M059J (cell line): ENCODE measurements at regions not wholly inside any gene's neighbourhood (a gene's known extent, or its start where the extent isn't known, plus 50 kb on each side); places are given as distances from the start of the nearest gene placed in this dataset.
"Not testable (repeated sequence)": the region's sequence is repeated elsewhere in the genome, so short reads cannot be mapped to it uniquely, and the experiment has no call there.

Experiments used
- DNase-seq: peaks from one replicate; pipeline ENCODE4 v3.0.0-alpha.2; 2012; ENCODE audit warnings: low read depth

DNA sequence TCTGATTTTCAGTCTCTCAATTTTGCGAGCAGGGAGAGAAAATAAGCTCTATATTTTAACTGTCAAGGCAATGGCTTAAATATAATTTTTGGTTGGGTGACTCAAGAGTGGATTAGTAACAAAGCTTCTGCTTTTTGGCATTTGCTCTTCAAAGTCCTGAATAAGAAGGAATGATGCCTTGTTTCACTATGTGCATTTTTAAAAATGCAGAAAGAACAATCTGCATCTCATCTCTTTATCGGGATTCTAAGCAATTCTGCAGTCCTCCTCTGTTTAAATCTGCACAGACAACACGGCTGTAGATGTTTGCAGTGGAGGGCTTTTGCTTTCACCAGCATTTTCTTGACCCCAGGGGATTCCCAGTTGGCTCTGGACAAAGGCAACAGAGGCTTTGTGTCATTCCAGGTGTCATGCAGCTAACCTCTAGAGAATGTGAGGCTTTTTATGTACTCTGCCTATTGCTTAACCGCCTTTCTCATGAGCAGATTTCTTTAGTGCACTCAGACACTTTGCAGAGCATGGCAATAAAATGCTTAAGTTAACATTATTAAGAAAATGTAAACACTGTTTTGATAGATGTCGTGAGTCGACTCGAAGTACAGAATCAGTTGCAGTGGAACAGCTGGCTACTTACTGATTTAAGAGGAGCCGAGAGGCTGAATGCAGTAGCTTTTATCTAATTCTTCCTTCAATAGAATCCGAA lies 783.2 kb upstream of the NEGR1 start:
- no peak for DNase-seq

DNA sequence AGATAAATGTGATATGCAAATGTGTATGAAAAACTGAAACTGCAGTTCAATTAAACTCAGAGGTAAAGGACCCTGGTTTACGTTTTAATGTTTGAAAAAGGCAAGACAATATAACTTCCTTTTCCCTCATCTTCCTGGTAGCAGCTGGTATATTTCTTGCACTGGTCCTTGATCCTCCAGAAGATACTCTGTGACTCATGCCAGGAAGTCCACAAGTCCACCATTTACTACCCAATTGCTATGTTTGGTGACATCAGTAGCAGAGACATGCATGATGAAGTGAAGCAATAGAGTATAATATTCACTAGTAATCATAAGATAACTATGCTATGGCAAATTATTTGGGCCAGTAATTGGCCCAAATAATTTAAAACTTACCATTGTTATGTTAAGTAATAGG lies 774.5 kb upstream of the NEGR1 start:
- DNase-seq = no peak

DNA sequence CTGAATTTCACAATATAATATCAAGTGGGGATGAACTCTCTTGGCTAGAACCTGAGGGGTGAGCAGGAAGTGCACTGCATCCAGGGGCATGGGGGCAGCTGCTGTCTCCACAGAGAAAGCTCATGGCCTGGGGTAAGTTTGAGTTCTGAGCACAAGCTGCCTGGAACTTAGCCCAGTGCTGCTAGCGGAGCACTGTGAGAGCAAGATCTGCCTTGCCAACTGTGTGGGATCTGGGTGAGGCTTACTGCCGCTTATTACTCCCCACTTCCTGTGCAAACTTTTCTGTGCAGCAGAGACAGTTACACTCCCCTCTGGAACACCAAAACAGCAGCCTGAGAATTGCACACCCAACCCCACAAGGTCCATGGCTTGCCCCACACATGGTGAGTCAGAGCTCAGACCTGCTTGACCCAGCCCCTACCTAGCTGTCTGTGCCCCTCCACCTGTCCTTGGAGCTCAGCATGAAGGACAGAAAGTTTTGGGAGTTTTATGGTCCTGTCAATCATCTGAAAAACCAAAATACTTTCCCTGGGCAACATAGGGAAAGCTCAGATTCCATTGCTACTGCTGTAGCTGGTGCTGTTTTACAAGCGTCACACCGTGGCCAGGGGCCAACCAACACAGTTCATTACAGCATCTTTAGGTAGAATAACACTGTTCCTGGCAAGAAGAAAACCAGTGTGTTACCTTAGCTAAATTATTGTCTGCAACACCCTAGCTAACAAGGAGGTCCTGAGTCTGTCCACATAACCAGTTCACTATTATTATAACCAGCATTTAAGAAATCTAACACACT lies 762.1 kb upstream of the NEGR1 start:
- no peak for DNase-seq

DNA sequence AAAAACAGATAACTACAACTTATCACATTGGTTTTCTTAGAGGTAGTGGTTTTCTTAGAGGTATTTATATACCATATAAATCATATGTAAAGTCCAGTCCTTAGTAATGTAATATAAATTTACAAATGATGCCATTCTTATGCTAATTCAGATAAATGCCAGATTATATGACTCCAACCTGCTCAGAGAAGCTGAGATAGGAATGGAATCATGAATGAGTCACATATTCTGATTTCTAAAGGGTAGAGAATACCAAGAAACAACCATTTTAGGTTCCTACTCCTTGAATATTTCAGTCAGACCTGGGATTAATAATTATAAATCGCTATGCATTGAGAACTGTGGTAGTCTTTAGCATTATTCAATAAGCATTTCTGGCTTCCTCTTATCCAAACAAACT lies 760.1 kb upstream of the NEGR1 start:
- no peak for DNase-seq

DNA sequence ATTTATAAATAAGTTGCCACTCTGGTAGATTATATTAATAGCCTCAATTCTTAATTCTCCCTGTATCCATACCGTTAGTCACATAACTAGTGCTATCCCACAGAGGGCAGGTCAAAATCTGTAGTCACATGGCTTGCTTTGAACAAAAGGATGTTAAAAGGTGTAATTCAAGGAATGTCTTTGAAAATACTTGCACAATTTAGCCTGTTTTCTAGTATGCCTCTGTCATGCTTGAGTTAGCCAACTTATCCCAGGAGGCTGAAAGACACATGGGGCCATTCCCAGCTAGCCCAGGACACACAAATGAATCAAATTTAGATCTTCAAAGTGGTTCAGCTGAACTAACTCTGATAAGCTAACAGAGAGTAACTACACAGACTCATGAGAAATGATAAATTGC lies 758.5 kb upstream of the NEGR1 start:
- DNase-seq = no peak

DNA sequence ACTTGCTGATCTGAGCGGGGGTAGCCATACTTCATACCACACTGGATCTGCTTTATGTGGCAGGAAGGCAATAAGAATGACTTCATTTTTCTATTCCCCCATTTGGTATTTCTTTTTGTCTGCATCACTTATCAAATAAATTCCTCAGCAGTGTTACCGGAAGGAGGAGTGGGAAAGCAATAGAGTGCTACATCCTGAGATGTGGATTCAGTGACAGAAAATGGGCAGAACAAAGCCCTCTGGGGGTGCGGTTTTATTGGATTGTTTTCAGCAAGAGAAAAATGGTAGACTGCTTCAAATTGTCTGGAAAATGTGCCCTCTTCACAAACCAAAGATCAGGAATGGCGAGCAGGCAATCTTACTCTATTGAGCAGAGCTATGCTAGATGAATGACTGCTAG lies 751.9 kb upstream of the NEGR1 start:
- DNase-seq = no peak

DNA sequence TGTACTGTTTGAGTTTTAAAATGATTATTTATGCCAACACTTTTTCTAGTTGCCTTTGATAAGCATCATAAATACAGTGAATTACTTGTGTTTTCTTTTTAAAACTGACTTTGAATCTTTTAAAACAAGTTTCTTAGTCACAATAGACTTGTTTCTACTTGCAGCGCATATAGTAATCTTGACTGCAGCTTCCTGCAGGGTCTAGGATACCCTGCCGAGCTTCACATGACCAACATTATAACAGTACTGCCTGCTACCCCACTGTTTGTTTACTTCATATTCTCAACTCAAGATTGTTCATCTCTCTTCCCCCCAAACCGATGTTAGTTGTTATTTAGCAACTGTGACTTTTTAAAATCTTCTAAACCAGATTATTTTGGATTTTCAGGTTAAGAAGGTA lies 751.3 kb upstream of the NEGR1 start:
- no peak for DNase-seq

DNA sequence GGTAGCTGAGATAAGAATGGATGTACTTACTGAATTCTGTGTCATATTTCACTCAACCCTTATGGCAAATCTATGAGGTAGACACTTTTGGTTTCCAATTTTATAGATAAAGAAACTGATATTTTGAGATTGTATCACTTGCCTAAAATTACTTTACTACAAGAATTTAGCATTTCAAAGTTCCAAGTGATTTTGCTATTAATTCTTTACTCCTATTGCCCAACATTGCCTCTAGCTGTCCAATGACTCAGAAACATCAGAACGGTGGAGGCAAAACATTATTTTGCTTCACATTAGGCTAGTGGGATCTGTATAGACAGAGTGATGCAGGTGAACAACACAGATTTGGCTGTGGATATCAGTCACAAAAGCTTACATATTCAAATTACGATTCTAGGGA lies 747.2 kb upstream of the NEGR1 start:
- no peak for DNase-seq

DNA sequence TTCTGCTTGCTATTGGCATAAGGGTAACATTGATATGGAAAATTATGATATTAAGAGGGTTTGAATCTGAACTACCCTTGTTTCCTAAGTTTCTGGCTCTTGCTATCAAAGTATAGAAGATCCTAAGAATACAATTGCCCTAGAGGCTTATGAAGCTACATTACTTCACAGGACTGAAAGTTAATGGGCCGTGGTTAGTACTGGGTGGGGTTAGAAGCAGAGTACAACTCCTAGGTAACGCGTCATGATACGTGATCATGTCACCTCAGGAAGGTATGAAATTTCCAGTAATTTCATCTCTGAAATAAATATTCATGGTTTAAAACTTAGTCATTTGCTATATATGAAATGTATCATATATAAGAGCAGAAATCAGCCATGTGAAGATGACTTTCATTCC lies 743.8 kb upstream of the NEGR1 start:
- no peak for DNase-seq

DNA sequence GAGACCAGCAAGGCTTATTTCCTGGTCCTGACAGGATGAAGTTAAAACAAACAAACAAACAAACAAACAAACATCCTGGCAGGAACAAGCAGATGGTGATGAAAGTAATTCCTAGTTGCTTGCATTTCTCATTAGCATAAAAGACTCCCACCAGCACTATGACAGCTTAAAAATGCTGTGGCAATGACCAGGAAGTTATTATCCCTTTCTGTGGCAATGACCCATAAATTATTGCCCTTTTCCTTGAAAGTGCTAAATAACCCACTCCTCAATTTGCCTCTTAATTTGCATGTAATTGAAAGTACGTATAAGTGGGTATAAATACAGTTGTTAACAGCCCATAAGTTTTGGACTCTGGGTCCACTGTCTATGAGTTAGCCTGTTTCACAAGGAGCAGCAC lies 727.6 kb upstream of the NEGR1 start:
- DNase-seq = no peak

DNA sequence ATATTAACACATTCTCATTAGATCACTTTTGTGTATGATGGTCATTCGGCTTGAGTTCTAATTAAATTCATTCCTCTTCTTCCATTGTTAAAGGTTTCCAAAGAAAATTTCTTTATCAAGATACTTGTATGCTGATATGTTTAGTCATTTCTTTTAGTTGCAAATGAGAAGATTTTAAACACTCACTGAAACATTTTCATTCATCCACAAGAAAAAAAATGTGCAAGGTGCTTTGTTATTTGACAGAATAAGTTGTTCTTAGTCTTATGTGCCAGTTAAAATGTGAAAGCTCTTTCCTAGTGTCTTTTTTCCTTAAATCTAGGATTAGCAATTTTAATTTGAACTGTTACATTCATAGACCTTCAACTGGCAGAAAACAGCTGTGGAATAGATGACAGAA lies 727.0 kb upstream of the NEGR1 start:
- no peak for DNase-seq

DNA sequence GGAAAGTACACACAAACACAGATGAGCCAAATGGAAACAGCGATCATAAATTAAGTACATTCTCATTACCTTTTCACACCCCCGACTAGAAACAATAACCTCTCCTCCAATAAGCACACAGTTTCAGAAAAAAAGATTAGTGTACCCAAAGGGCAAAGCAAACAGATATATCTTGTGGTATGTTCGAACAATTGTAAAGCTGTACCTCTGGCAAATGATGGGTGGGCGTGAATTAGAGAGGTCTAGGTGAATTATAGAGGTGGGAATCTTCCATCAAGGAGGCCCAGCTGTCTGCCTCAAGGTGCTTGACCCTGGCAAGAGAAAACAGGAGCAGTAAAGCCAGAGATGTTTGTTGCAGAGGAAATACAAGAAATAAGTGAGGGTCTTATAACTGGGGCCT lies 715.3 kb upstream of the NEGR1 start:
- no peak for DNase-seq

DNA sequence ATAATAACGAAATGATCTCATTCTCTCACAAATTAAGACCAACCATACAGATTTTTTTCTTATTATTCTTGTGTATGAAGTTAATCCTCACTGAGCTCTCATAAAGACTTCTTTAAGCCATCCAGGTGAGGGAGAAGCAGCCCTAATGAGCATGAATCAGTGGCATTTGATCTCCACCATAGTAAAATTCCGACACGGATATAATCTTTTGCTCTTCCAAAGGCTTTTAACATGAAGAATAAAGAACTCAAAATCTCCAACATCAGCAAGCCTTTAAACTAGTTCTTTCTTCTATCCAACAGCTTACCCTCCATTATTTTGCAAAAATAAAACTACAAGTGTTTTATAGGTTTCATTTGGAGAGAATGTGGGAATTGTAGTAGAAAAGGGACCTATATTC lies 714.7 kb upstream of the NEGR1 start:
- no peak for DNase-seq

DNA sequence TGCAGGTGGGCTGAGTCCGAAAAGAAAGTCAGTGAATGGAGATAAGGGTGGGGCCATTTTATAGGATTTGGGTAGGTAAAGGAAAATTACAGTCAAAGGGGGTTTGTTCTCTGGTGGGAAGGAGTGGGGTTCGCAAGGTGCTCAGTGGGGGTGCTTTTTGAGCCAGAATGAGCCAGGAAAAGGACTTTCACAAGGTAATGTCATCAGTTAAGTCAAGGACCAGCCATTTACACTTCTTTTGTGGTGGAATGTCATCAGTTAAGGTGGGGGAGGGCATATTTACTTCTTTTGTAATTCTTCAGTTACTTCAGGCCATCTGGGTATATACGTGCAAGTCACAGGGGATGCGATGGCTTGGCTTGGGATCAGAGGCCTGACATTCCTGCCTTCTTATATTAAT lies 705.5 kb upstream of the NEGR1 start:
- DNase-seq = not testable (repeated sequence)

DNA sequence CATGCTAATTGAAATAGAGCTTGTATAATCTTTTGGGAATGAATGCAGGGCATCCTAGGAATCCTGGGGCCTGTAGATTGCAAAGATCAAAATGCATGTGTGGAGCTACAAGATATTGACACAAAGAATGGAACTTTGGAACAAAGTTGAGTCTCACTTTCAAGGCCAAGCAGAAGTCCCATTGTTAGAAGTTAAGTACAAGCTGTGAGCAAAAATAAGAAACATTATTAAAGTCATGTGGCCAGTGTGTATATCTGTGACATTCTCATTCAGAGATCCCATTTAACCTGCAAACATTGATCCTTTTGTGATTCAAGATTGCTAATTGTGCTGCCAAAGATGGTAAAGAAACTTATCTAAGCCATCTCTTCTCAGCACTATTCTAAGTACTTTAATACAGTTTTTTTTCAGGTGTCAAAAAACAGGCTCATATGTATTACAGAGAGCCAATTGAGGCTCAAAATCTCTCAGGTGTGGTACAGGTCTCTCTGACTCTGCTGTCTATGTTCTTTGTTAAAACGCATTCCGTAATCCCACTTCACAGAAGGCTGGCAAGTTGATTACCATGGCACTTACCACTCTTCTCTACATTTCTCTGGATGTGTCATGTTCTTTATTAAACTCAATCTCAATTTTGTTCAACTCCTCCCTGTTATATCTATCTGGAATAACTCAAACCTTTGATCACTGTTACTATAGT lies 704.4 kb upstream of the NEGR1 start:
- DNase-seq = no peak

DNA sequence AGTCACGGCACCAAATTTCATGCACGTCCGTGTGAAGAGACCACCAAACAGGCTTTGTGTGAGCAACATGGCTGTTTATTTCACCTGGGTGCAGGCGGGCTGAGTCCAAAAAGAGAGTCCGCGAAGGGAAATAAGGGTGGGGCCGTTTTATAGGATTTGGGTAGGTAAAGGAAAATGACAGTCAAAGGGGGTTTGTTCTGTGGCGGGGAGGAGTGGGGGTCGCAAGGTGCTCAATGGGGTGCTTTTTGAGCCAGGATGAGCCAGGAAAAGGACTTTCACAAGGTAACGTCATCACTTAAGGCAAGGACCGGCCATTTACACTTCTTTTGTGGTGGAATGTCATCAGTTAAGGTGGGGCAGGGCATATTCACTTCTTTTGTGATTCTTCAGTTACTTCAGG lies 702.7 kb upstream of the NEGR1 start:
- DNase-seq = not testable (repeated sequence)

DNA sequence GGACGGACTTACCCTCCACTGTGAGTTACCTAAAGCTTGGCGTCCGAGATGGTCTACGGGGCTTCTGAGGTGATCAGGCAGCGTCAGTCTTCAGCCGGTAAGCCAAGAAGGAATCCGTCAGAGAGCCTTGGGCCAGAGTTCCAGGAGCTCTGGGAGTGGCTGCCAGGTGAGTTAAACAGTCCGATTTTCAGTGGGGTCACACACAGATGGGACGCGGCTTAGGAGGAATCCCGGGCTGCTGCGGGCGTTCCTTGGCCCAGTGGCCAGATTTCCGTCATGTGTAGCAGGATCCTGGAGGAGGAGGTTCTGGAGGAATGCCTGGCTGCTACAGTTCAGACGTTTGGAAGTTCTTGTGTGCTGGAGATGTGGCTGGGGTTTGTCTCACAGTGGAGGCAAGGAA lies 700.7 kb upstream of the NEGR1 start:
- DNase-seq = not testable (repeated sequence)

DNA sequence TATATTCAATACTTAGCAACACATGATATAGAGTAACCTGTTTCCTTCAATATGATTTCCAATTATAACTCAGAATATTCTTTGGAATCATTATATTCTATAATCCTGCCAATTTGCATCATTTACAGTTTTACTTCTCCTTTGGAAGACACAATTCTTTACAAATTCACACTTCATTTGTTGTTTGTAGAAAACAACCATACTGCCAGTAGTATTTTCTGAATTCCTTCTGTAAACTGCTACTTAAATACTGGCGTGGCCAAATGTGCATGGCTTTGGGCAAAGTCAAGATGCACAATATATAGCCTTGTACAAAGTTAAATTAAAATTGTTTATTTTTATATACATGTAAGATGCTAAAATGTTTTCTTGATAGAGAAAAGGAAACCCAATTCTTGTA lies 687.1 kb upstream of the NEGR1 start:
- no peak for DNase-seq

DNA sequence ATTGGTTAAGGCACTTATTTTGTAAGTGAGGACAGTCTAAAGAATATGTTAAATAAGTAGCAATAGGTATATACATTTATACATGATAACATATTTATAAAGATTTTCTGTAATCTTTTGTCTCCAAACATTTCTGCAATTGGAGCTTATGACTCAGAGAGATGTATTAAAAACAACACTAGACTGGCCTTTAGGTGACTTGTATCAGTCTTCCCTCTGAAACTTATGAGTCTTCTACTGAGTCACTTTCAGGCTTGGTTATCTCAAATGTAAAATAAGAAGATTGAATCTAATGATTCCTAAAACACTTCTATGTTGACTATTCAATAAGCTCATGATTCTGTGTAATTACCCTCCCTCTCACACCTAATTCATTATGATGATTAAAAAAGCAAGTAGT lies 672.6 kb upstream of the NEGR1 start:
- no peak for DNase-seq

DNA sequence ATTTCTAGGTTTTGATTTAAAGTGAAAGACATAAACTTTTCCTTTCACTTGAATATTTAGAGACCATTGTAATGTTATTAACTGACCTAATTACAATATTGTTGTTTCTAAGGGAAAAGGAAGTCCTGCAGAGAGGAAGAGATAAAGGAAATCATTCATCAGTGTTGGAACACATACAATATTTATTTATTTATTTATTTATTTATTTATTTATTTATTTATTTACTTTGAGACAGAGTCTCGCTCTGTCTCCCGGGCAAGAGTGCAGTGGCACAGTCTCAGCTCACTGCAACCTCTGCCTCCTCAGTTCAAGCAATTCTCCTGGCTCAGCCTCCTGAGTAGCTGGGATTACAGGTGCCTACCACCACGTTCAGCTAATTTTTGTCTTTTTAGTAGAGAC lies 668.6 kb upstream of the NEGR1 start:
- not testable (repeated sequence) for DNase-seq

DNA sequence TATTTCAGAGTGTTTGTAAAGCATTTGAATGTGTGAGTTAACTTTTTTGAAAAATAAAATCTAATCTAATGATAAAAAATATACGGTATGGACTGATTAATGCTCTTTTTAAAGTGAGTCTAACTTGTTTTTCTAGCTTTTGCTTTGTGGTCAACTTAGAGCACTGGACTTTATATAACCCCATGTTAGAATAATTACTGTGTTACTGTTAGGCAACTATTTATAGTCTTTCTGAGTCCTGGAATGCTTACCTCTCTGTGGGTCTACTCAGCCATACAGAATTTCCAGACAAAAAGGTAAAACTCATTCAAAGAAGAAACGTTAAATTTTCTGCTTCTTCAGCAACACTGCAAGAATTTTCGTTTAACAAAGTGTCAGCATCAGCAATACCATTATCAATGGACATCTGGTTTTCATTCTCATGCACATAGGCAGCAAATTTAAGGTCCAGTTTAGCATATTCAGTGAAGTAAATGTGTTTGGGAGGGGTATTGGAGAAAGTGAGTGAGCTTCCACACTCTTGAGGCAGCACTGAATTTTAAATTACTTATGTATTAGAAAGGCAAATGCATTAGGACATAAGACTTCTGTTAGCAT lies 664.7 kb upstream of the NEGR1 start:
- DNase-seq = no peak

DNA sequence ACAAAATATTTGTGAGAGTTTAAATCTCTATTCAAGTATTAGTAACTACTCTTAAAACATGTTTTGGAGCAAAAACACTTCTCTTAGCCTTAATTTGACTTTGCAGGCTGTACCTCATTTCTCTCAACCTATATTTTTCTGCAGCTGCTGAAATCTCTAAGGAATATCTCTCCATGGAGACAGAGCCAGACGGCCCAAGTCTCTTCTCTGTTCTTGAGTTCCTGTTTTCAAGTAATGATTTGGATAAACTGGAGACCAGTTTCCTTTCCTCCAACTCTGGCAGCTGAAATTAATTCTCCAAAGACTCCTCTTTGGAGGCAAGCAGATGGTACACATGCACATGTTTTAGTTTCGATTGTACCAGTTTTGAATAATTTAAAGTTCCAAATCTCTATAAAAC lies 659.7 kb upstream of the NEGR1 start:
- no peak for DNase-seq

DNA sequence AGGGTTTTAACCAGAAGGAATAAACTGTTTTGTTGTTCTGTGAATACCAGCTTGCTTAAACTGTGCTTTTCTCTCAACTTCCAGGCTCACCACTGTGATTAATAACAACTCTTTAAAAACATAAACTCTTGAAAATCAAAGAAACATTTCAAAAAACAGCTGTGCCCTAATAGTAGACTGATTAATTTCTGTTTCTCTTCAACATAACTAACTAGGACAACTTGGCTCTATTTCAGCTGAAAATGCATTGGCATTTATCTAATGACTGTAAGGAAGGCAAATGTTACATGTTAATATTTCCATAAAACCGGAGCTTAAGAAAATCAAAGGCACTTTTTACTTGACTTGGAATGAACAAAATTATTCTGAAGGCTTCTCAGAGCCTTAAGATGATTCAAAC lies 656.1 kb upstream of the NEGR1 start:
- DNase-seq = no peak
